Keratinocyte (primary cell): ENCODE measurements at regions not wholly inside any gene's neighbourhood (a gene's known extent, or its start where the extent isn't known, plus 50 kb on each side); places are given as distances from the start of the nearest gene placed in this dataset.

Source experiments
- DNase-seq: peaks from one replicate; pipeline ENCODE4 v3.0.0-alpha.2; 2011; ENCODE audit warnings: low read depth, missing footprints, low spot score
- FAIRE-seq: peaks from 2 replicates; lab custom pipeline; 2011; peaks lifted over from hg19 to GRCh38; lab: Jason Lieb, UNC
- H2AFZ ChIP-seq: 2 replicates; pipeline ENCODE4 v1.6.0; 2012; ENCODE audit warnings: low read length, control low read depth, inconsistent platforms; ENCODE audit not compliant: control insufficient read depth
- H3K27ac ChIP-seq: 2 replicates; pipeline ENCODE4 v1.5.1; 2011; ENCODE audit warnings: low read length; ENCODE audit not compliant: control insufficient read depth, insufficient read depth
- H3K27me3 ChIP-seq: 3 replicates; pipeline ENCODE4 v1.6.0; 2011; ENCODE audit warnings: low read length; ENCODE audit not compliant: control insufficient read depth, insufficient read depth; ENCODE audit errors: extremely low read depth
- H3K36me3 ChIP-seq, 2 experiments: 2 replicates in 1 of 2; 3 replicates in 1 of 2; pipeline ENCODE4 v1.5.1; 2011; ENCODE audit warnings: low read length in 2 of 2, mild to moderate bottlenecking in 1 of 2; ENCODE audit not compliant: control insufficient read depth in 2 of 2, insufficient read depth in 2 of 2; ENCODE audit errors: extremely low read depth in 1 of 2
- H3K4me1 ChIP-seq: 3 replicates; pipeline ENCODE4 v1.5.1; 2011; ENCODE audit warnings: low read length; ENCODE audit not compliant: control insufficient read depth, insufficient read depth; ENCODE audit errors: extremely low read depth
- H3K4me2 ChIP-seq: 3 replicates; pipeline ENCODE4 v1.6.0; 2011; ENCODE audit warnings: low read depth, low read length; ENCODE audit not compliant: control insufficient read depth, insufficient read depth; ENCODE audit errors: extremely low read depth
- H3K4me3 ChIP-seq, 3 experiments: fragments of 200-600 bp in 1 of 3; sonication (generic) in 1 of 3; 2 replicates in 2 of 3; 3 replicates in 1 of 3; pipeline ENCODE4 v1.5.1; 2011 to 2016; ENCODE audit warnings: low read length in 3 of 3, mild to moderate bottlenecking in 3 of 3, control low read depth in 2 of 3, inconsistent platforms in 1 of 3, low read depth in 1 of 3, mixed read lengths in 1 of 3, mixed run types in 1 of 3, moderate library complexity in 1 of 3; ENCODE audit not compliant: control insufficient read depth in 2 of 3, insufficient read depth in 2 of 3; ENCODE audit errors: extremely low read depth in 1 of 3
- H3K79me2 ChIP-seq: 2 replicates; pipeline ENCODE4 v1.6.0; 2012; ENCODE audit warnings: low read length; ENCODE audit not compliant: control insufficient read depth, insufficient read depth
- H3K9ac ChIP-seq: 3 replicates; pipeline ENCODE4 v1.6.0; 2011; ENCODE audit warnings: low read length; ENCODE audit not compliant: control insufficient read depth, insufficient read depth; ENCODE audit errors: extremely low read depth
- H3K9me1 ChIP-seq: 3 replicates; pipeline ENCODE4 v1.6.0; 2011; ENCODE audit warnings: low read length; ENCODE audit not compliant: control insufficient read depth, insufficient read depth; ENCODE audit errors: extremely low read depth
- H3K9me3 ChIP-seq: 2 replicates; pipeline ENCODE4 v1.5.1; 2012; ENCODE audit warnings: low read depth, low read length; ENCODE audit not compliant: control insufficient read depth
- H4K20me1 ChIP-seq: 3 replicates; pipeline ENCODE4 v1.6.0; 2011; ENCODE audit warnings: low read length; ENCODE audit not compliant: control insufficient read depth, insufficient read depth; ENCODE audit errors: extremely low read depth
- EZH2 ChIP-seq: IDR thresholded peaks from one replicate; pipeline ENCODE4 v1.6.1; 2012; ENCODE audit warnings: inconsistent platforms, mild to moderate bottlenecking, low read length, moderate library complexity
- dilution Hi-C: fragments of 300-500 bp; cut with MboI; formaldehyde crosslinking; loops from one replicate; pipeline ENCODE4 v1.7.0; 2020; ENCODE audit warnings: low sequenced_read_pairs; ENCODE audit not compliant: extremely low pct_ligation_motif_present
- TF ChIP-seq, protein P1 (sequence below), 3 experiments: IDR thresholded peaks in 1 of 3; conservative IDR thresholded peaks in 1 of 3; optimal IDR thresholded peaks in 1 of 3; 2 replicates in 2 of 3; 3 replicates in 1 of 3; pipeline versions ENCODE3 to v1.5.1; 2011; ENCODE audit warnings: low read length in 3 of 3, mild to moderate bottlenecking in 3 of 3, moderate library complexity in 2 of 3, control low read depth in 1 of 3, inconsistent platforms in 1 of 3; ENCODE audit not compliant: insufficient read depth in 2 of 3; ENCODE audit errors: extremely low read depth in 1 of 3

DNA sequence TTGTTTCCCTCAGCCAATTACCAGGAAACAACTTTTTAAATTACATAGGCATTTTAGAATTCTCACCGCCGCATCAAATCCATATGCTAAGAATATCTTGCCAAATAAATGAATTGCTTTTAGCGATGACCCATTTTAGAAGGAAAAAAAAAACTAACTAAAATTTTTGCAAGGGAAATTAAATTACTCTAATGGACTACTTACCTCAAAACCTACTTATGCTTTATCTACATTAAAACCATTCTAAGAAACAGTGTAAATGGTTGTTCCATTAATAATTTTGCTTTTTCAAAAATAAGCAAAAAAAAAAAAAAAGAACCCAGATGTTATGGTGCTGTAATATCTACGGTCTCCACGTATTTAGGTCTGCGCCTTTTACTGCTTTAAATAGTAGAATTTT is 73.5 kb upstream of the CCDC150 start:
- dilution Hi-C loops, result no loop called here
- H3K4me1 ChIP-seq, result no peaks in the 10 kb centered on the region
- H4K20me1 ChIP-seq, result no peaks in the 10 kb centered on the region
- no peaks in the 10 kb centered on the region for H3K9me1 ChIP-seq
- H3K27me3 ChIP-seq, result no peaks in the 10 kb centered on the region
- no peak overlapping the region for H3K9ac ChIP-seq
- DNase-seq, result no peak
- no peak overlapping the region for H3K4me3 ChIP-seq
- TF ChIP-seq EZH2, result no peak
- TF ChIP-seq, protein P1, sequence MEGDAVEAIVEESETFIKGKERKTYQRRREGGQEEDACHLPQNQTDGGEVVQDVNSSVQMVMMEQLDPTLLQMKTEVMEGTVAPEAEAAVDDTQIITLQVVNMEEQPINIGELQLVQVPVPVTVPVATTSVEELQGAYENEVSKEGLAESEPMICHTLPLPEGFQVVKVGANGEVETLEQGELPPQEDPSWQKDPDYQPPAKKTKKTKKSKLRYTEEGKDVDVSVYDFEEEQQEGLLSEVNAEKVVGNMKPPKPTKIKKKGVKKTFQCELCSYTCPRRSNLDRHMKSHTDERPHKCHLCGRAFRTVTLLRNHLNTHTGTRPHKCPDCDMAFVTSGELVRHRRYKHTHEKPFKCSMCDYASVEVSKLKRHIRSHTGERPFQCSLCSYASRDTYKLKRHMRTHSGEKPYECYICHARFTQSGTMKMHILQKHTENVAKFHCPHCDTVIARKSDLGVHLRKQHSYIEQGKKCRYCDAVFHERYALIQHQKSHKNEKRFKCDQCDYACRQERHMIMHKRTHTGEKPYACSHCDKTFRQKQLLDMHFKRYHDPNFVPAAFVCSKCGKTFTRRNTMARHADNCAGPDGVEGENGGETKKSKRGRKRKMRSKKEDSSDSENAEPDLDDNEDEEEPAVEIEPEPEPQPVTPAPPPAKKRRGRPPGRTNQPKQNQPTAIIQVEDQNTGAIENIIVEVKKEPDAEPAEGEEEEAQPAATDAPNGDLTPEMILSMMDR (optimal IDR thresholded peaks at IDR 0.05 in 1 of 3, IDR thresholded peaks at IDR 0.05 in 1 of 3, conservative IDR thresholded peaks at IDR 0.05 in 1 of 3; ENCODE audit: extremely low read depth in 1 of 3, insufficient read depth in 2 of 3, low read length in 3 of 3), result no peak
- no peaks in the 10 kb centered on the region for H3K9me3 ChIP-seq
- H3K4me2 ChIP-seq, result no peak overlapping the region
- H3K27ac ChIP-seq, result no peak overlapping the region
- no peaks in the 10 kb centered on the region for H3K36me3 ChIP-seq
- no peak overlapping the region for H2AFZ ChIP-seq
- no peak for FAIRE-seq
- H3K79me2 ChIP-seq, result no peaks in the 10 kb centered on the region

DNA sequence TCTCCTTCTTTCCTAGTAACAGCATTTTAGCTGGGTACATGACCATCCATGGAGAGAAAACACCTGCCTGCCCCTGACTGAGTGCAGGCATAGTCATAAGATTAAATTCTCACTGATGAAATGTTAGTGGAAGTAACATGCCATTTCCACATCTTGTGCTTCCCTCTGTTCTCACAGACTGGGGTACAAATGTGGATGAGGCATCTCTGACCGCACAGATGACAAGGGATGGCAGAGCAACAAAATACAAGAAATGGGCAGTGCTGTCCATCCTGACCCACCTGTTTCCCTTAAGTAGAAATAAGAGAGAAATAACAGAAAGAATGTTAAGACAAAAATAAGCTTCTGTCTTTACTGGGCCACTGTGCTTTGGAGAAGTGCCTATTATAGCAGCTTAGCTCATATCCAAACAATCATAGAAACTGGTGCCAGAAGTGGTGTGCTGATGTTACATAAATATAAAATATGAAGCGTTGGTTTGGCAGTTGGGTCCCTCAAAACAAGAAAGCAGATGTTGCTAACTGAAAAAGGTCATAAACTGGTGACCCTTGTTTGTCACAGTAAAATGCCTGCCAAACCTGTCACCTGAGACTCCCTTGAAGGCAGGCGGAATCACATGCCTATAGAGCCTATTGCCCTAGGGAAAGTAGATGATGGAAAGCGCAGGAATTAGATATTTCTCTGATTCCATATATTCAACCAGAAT is 72.4 kb upstream of the CCDC150 start:
- H4K20me1 ChIP-seq, result no peaks in the 10 kb centered on the region
- DNase-seq (no peak), FAIRE-seq (no peak)
- H3K9ac ChIP-seq, result no peak overlapping the region
- H3K4me3 ChIP-seq, result no peak overlapping the region
- no peaks in the 10 kb centered on the region for H3K79me2 ChIP-seq
- TF ChIP-seq EZH2, result no peak
- TF ChIP-seq, protein P1 (optimal IDR thresholded peaks at IDR 0.05 in 1 of 3, IDR thresholded peaks at IDR 0.05 in 1 of 3, conservative IDR thresholded peaks at IDR 0.05 in 1 of 3; ENCODE audit: extremely low read depth in 1 of 3, insufficient read depth in 2 of 3, low read length in 3 of 3), result no peak
- no peak overlapping the region for H3K27ac ChIP-seq
- no peaks in the 10 kb centered on the region for H3K9me1 ChIP-seq
- no peaks in the 10 kb centered on the region for H3K36me3 ChIP-seq
- H3K27me3 ChIP-seq, result no peaks in the 10 kb centered on the region
- H3K4me2 ChIP-seq, result no peak overlapping the region
- no peaks in the 10 kb centered on the region for H3K9me3 ChIP-seq
- H3K4me1 ChIP-seq, result no peaks in the 10 kb centered on the region
- no peak overlapping the region for H2AFZ ChIP-seq
- dilution Hi-C loops, result no loop called here
